A673 (cell line): ENCODE measurements at regions not wholly inside any gene's neighbourhood (a gene's known extent, or its start where the extent isn't known, plus 50 kb on each side); places are given as distances from the start of the nearest gene placed in this dataset.

ENCODE experiments used
- EZH2 ChIP-seq: fragments of 200-600 bp; sonication (generic); IDR thresholded peaks from 2 replicates; pipeline ENCODE4 v1.6.1; 2017; ENCODE audit warnings: borderline replicate concordance, low read depth, mild to moderate bottlenecking, mixed read lengths, antibody characterized with exemption, low read length; ENCODE audit not compliant: poor library complexity, severe bottlenecking
- TF ChIP-seq, protein P1 (sequence below): fragments of 300-800, 200-600 bp; sonication (generic); conservative IDR thresholded peaks from 2 replicates; pipeline ENCODE4 v1.5.1; 2017; ENCODE audit warnings: low read depth, mild to moderate bottlenecking, antibody characterized with exemption, low read length, moderate library complexity, mixed read lengths

DNA sequence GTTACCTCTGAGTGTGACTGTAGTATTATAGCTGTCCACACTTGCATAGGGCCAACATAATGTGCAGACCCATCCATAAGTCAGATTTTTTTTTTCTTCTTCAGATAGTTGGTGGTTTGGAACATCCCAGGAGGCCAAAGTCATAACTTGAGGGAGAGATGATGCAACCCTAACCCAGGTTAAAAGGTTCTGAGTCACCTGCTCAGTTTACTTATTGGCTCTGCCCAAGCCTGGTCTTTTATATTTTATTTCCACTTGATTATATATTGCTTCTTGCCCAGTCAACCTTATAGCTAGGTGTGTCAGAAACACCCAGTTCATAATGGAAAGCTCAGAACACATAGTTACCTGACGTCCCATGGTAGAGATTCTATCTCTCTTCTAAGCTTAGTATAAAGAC is 113.1 kb upstream of the PCSK1 start:
- TF ChIP-seq, protein P1, sequence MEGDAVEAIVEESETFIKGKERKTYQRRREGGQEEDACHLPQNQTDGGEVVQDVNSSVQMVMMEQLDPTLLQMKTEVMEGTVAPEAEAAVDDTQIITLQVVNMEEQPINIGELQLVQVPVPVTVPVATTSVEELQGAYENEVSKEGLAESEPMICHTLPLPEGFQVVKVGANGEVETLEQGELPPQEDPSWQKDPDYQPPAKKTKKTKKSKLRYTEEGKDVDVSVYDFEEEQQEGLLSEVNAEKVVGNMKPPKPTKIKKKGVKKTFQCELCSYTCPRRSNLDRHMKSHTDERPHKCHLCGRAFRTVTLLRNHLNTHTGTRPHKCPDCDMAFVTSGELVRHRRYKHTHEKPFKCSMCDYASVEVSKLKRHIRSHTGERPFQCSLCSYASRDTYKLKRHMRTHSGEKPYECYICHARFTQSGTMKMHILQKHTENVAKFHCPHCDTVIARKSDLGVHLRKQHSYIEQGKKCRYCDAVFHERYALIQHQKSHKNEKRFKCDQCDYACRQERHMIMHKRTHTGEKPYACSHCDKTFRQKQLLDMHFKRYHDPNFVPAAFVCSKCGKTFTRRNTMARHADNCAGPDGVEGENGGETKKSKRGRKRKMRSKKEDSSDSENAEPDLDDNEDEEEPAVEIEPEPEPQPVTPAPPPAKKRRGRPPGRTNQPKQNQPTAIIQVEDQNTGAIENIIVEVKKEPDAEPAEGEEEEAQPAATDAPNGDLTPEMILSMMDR, result no peak
- TF ChIP-seq EZH2, result no peak
